ENCODE measurements at regions not wholly inside any gene's neighbourhood (a gene's known extent, or its start where the extent isn't known, plus 50 kb on each side); places are given as distances from the start of the nearest gene placed in this dataset.

- no peak for DNase-seq (ENCODE audit: low spot score)
Measured at GRCh38 chr5:117065161-117065560, 490.5 kb upstream of the SEMA6A start.

GRCh38 chr5:117060099-117060498 is 485.5 kb upstream of the SEMA6A start:
- no peak for DNase-seq (ENCODE audit: low spot score)

DNA sequence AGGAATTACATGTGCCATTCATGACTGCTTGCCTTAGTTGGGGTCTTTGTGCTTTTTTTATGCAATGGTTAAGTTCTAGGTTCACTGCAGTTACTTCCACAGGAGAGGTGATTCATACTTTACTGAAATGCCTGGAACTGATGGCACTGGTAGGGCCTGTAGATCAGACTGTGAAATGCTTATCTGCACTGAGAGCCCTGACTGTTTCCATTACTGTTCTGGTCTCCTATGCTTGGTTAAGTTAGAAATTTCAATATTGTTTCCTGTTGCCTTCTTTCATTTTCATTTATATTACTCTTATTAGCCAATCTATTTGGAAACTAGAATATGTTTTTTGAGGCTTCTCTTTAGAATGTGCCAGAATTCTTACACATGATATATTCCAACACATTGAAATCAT is 484.1 kb upstream of the SEMA6A start:
- no peak for DNase-seq (ENCODE audit: low spot score)

DNA sequence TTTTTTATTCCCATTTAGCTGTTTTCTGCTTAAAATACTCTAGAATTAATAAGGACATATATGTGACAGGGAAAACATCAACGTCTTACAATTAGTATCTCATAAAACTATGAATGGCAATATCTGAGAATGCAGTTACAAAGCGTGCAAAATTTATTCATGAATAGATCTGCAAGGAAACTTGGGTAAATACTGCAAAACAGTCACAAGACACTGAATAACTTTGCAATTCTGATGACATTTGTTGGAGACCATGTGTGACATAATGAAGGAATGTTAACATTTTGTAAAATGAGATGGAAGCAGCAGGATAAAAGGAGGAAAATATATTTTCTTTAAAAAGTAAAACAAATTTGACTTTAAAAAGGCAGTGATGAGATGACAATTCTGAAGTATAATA is 480.9 kb upstream of the SEMA6A start:
- no peak for DNase-seq (ENCODE audit: low spot score)

GRCh38 chr5:117054911-117055310 is 480.3 kb upstream of the SEMA6A start:
- no peak for DNase-seq (ENCODE audit: low spot score)

DNA sequence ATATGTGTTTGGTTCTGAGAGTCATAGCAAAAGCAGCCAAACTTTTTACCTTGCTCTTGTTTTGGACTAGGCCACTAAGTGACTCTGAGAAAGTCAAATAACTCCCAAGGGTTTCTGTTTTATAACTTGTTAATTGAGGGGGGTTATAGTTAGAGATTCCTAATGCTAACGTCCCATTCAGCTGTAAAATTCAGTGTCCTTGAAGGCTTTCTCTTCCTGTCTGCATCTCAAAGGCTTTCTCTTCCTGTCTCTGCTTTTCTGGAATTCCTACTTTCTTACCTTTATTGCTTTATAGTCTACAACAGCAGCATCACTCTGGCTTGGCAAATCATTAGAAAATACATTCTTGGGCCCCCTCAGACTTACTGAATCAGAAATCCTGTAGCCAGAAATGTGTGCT is 479.5 kb upstream of the SEMA6A start:
- no peak for DNase-seq (ENCODE audit: low spot score)

GRCh38 chr5:117041926-117042595 is 467.4 kb upstream of the SEMA6A start:
- no peak for DNase-seq (ENCODE audit: low spot score)

DNA sequence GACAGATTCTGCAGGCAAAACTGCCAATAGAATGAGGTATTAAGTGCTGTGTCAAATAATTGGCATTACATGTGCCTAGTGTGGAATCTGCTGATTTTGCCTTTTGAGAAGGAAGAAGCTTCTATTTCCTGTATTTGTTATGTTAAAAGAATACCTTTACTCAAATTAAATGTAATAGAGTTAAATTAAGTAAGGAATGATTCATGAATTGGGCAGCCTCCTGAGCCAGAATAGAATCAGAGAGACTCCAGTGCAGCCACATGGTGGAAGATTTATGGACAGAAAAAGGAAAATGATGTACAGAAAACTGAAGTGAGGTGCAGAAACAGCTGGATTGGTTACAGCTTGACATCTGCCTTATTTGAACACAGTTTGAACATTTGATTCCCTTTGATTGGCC is 464.4 kb upstream of the SEMA6A start:
- DNase-seq (ENCODE audit: low spot score): no peak

- DNase-seq (ENCODE audit: low spot score): no peak
Measured at GRCh38 chr5:117027384-117027783, 452.8 kb upstream of the SEMA6A start.

DNA sequence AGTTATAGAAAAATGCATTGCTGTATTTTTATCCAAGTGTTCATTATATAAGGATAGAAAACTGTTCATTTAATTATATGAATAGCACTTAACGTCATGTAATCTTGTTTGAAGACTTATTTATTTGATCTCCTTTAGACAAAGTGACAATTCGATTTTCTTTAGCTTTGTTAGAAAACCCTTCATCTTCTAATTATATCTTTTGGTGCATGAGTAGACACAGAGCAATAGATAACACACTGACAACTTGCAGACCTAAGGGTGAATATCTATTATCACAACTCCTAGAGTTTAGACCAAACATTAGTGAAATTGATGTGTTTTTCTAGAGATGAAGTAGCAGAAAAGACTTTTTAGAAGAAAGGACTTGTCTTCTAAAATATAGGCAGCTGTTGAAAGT is 446.4 kb upstream of the SEMA6A start:
- DNase-seq (ENCODE audit: low spot score): no peak

DNA sequence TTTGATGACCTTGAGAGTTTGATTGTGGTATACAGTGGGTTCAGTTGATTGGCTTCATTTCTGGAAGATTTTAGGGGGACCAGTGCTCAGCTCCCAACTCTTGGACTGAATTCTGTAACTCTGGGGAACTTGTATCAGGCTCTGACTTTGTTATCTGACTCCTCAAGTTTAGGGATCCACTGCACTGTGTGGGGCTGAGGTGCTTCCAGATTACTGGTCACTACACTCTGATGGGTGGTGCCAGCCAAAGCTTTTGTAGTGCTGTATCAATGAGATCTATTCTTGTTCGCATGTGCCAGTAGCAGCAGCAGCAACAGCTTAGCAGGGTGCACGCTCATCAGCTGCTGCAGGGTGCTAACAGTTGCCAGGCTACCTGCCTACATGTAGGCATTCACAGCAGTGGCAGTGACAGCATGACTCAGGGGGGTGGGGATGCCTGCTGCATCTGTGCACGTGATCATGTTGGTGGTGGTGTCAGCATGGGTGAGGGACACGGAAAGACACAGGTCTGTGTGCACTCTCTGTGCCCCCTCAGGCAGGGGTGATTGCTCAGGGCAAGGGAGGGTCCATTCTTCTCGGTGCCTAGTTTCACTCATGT is 438.8 kb upstream of the SEMA6A start:
- DNase-seq (ENCODE audit: low spot score): no peak

DNA sequence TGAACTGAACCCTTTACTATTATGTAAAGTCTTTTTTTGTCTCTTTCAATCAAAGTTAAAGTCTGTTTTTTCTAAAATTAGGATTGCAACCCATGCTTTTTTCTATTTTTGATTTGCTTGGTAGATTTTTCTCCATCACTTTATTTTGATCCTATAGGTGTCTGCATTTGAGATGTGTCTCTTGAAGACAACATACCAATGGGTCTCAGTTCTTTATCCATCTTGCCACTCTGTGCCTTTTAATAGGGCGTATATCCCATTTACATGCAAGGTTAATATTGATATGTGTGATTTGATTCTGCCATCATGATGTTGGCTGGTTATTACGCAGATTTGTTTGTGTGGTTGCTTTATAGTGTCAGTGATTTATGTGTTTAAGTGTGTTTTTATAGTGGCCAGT is 436.0 kb upstream of the SEMA6A start:
- DNase-seq (ENCODE audit: low spot score): no peak

- no peak for DNase-seq (ENCODE audit: low spot score)
Measured at GRCh38 chr5:116998024-116998423, 423.4 kb upstream of the SEMA6A start.

- no peak for DNase-seq (ENCODE audit: low spot score)
Measured at GRCh38 chr5:116992681-116993080, 418.1 kb upstream of the SEMA6A start.

GRCh38 chr5:116989995-116990394 is 415.4 kb upstream of the SEMA6A start:
- DNase-seq (ENCODE audit: low spot score): no peak

- peak; percentile 6 for DNase-seq (ENCODE audit: low spot score)
Measured at GRCh38 chr5:116982035-116982434, 407.4 kb upstream of the SEMA6A start.

- DNase-seq (ENCODE audit: low spot score): no peak
Measured at GRCh38 chr5:116980581-116980980, 406.0 kb upstream of the SEMA6A start.

- no peak for DNase-seq (ENCODE audit: low spot score)
Measured at GRCh38 chr5:116976767-116977166, 402.1 kb upstream of the SEMA6A start.

- DNase-seq (ENCODE audit: low spot score): no peak
Measured at GRCh38 chr5:116971131-116971530, 396.5 kb upstream of the SEMA6A start.

- peak; percentile 33 for DNase-seq (ENCODE audit: low spot score)
Measured at GRCh38 chr5:116970318-116970717, 395.7 kb upstream of the SEMA6A start.

GRCh38 chr5:116964438-116964837 is 389.8 kb upstream of the SEMA6A start:
- DNase-seq (ENCODE audit: low spot score): no peak

- no peak for DNase-seq (ENCODE audit: low spot score)
Measured at GRCh38 chr5:116961021-116961420, 386.4 kb upstream of the SEMA6A start.

GRCh38 chr5:116959843-116960242 is 385.2 kb upstream of the SEMA6A start:
- DNase-seq (ENCODE audit: low spot score): no peak

GRCh38 chr5:116953251-116953930 is 378.8 kb upstream of the SEMA6A start:
- no peak for DNase-seq (ENCODE audit: low spot score)
